IMR-90 (cell line): ENCODE measurements at regions not wholly inside any gene's neighbourhood (a gene's known extent, or its start where the extent isn't known, plus 50 kb on each side); places are given as distances from the start of the nearest gene placed in this dataset.

Experiments
- ATAC-seq: fragments of 200-7000 bp; cut with Tn5 transposase; 2 replicates; pipeline ENCODE4 v1.9.1; 2020; ENCODE audit warnings: low read depth, mild to moderate bottlenecking, moderate library complexity
- BruUV-seq: library from RNA; stranded (reverse); fragments of 400-500 nt; replicated peaks from 2 replicates; lab custom pipeline; 2021; lab: Mats Ljungman, UMichigan
- CTCF ChIA-PET: fragments of 300-600 bp; formaldehyde crosslinking; extraction: SDS; loops from one replicate; lab custom pipeline; 2021; ENCODE audit warnings: antibody characterized with exemption; lab: Yijun Ruan, JAX
- POLR2A ChIA-PET: fragments of 300-600 bp; sonication (Branson Sonifier 250); formaldehyde crosslinking; loops from one replicate; lab custom pipeline; 2022; ENCODE audit warnings: antibody characterized with exemption; ENCODE audit not compliant: unreplicated experiment; lab: Charles Lee
- DNase-seq: peaks from one replicate; pipeline ENCODE4 v3.0.0; 2013
- H2AFZ ChIP-seq: replicated peaks from 2 replicates; pipeline ENCODE3; 2013; ENCODE audit warnings: low read length, mild to moderate bottlenecking; ENCODE audit not compliant: poor library complexity
- H2AK5ac ChIP-seq: 2 replicates; pipeline ENCODE4 v1.6.1; 2013; ENCODE audit warnings: low read depth, low read length, inconsistent platforms
- H2AK9ac ChIP-seq: replicated peaks from 2 replicates; pipeline ENCODE3; 2013; ENCODE audit warnings: mild to moderate bottlenecking, low read depth, low read length, moderate library complexity; ENCODE audit not compliant: poor library complexity
- H2BK120ac ChIP-seq: 2 replicates; pipeline ENCODE4 v1.6.1; 2013; ENCODE audit warnings: low read depth, low read length, inconsistent platforms
- H2BK15ac ChIP-seq: 3 replicates; pipeline ENCODE4 v1.6.1; 2013; ENCODE audit warnings: low read depth, low read length, inconsistent platforms
- H2BK20ac ChIP-seq: 2 replicates; pipeline ENCODE4 v1.6.1; 2013; ENCODE audit warnings: low read depth, mild to moderate bottlenecking, inconsistent platforms, low read length, moderate library complexity
- H2BK5ac ChIP-seq: 2 replicates; pipeline ENCODE4 v1.6.1; 2013; ENCODE audit warnings: mild to moderate bottlenecking, low read depth, low read length, inconsistent platforms; ENCODE audit not compliant: poor library complexity, severe bottlenecking
- H3K14ac ChIP-seq: replicated peaks from 2 replicates; pipeline ENCODE4 v1.6.1; 2013; ENCODE audit warnings: low read depth, low read length, inconsistent platforms
- H3K18ac ChIP-seq: 2 replicates; pipeline ENCODE4 v1.6.1; 2013; ENCODE audit warnings: low read depth, low read length, control low read depth
- H3K23ac ChIP-seq: 2 replicates; pipeline ENCODE4 v1.6.1; 2013; ENCODE audit warnings: low read depth, low read length, inconsistent platforms
- H3K27ac ChIP-seq: 2 replicates; pipeline ENCODE4 v1.5.1; 2013; ENCODE audit warnings: mild to moderate bottlenecking, control low read depth, low read length; ENCODE audit not compliant: insufficient read depth
- H3K27me3 ChIP-seq: 2 replicates; pipeline ENCODE4 v1.6.1; 2013; ENCODE audit warnings: low read length; ENCODE audit not compliant: control insufficient read depth, insufficient read depth
- H3K36me3 ChIP-seq: 2 replicates; pipeline ENCODE4 v1.6.1; 2013; ENCODE audit warnings: low read length, mixed read lengths; ENCODE audit not compliant: control insufficient read depth, insufficient read depth
- H3K4ac ChIP-seq: 2 replicates; pipeline ENCODE4 v1.6.1; 2013; ENCODE audit warnings: low read depth, low read length, inconsistent platforms
- H3K4me1 ChIP-seq: 2 replicates; pipeline ENCODE4 v1.6.1; 2013; ENCODE audit warnings: low read length, mixed read lengths; ENCODE audit not compliant: control insufficient read depth, insufficient read depth
- H3K4me2 ChIP-seq: 2 replicates; pipeline ENCODE4 v1.6.1; 2013; ENCODE audit warnings: low read depth, mild to moderate bottlenecking, control low read depth, low read length, moderate library complexity
- H3K4me3 ChIP-seq: 2 replicates; pipeline ENCODE4 v1.5.1; 2013; ENCODE audit warnings: low read depth, mild to moderate bottlenecking, control low read depth, low read length, moderate library complexity; ENCODE audit not compliant: insufficient read depth
- H3K56ac ChIP-seq: 2 replicates; pipeline ENCODE4 v1.6.1; 2013; ENCODE audit warnings: low read length, inconsistent platforms; ENCODE audit not compliant: insufficient read depth; ENCODE audit errors: extremely low read depth
- H3K79me1 ChIP-seq, 2 experiments: 2 replicates each; pipeline ENCODE4 v1.6.1; 2013; ENCODE audit warnings: low read length in 2 of 2, inconsistent platforms in 1 of 2, low read depth in 1 of 2
- H3K9ac ChIP-seq: 2 replicates; pipeline ENCODE4 v1.6.1; 2013; ENCODE audit warnings: low read depth, low read length, control low read depth
- H3K9me1 ChIP-seq: 2 replicates; pipeline ENCODE4 v1.6.1; 2013; ENCODE audit warnings: low read length, inconsistent platforms; ENCODE audit not compliant: insufficient read depth
- H3K9me3 ChIP-seq: 2 replicates; pipeline ENCODE4 v1.6.1; 2013; ENCODE audit warnings: low read length; ENCODE audit not compliant: control insufficient read depth, insufficient read depth
- H4K20me1 ChIP-seq: 2 replicates; pipeline ENCODE4 v1.6.1; 2013; ENCODE audit warnings: low read length, inconsistent platforms; ENCODE audit not compliant: insufficient read depth
- H4K5ac ChIP-seq: 2 replicates; pipeline ENCODE4 v1.6.1; 2013; ENCODE audit warnings: mild to moderate bottlenecking, low read depth, low read length, control low read depth
- H4K8ac ChIP-seq, 2 experiments: 2 replicates each; pipeline ENCODE4 v1.6.1; 2013; ENCODE audit warnings: low read depth in 2 of 2, low read length in 2 of 2, control low read depth in 1 of 2, inconsistent platforms in 1 of 2
- H4K91ac ChIP-seq: 2 replicates; pipeline ENCODE4 v1.6.1; 2013; ENCODE audit warnings: low read depth, low read length, inconsistent platforms; ENCODE audit not compliant: insufficient read depth
- WGBS, 2 experiments: methylation state at CpG; one replicate each; pipeline versions ENCODE4 v1.1.5 to v1.1.7; 2013; ENCODE audit warnings: missing lambda C conversion rate in 2 of 2; ENCODE audit not compliant: insufficient read length in 1 of 2; ENCODE audit errors: extremely low coverage in 2 of 2; 5-methylcytosine and 5-hydroxymethylcytosine counted together
- dilution Hi-C: fragments of 300-500 bp; cut with HindIII; formaldehyde crosslinking; loops from one replicate; pipeline ENCODE4 v1.14.3; 2018; ENCODE audit warnings: low sequenced_read_pairs; ENCODE audit not compliant: unreplicated experiment
- in situ Hi-C: fragments of 300-500 bp; cut with MboI; formaldehyde crosslinking; loops from 3 replicates; pipeline ENCODE4 v1.14.3; 2019; ENCODE audit warnings: low sequenced_read_pairs, inconsistent platforms, mixed read lengths
- intact Hi-C: fragments of 100-400 bp; cut with micrococcal nuclease; formaldehyde crosslinking; loops from 2 replicates; pipeline ENCODE4 v1.10.0; 2022
- TF ChIP-seq, protein P1 (sequence below): conservative IDR thresholded peaks from 2 replicates; pipeline ENCODE4 v1.5.1; 2012; ENCODE audit warnings: mild to moderate bottlenecking, low read depth, low read length, improper control_type of control experiment
- TF ChIP-seq, protein P2 (sequence below): fragments of 150-350 bp; IDR thresholded peaks from 2 replicates; pipeline ENCODE4 v1.6.1; 2017; ENCODE audit warnings: mild to moderate bottlenecking, antibody characterized with exemption, low read length, low read depth

DNA sequence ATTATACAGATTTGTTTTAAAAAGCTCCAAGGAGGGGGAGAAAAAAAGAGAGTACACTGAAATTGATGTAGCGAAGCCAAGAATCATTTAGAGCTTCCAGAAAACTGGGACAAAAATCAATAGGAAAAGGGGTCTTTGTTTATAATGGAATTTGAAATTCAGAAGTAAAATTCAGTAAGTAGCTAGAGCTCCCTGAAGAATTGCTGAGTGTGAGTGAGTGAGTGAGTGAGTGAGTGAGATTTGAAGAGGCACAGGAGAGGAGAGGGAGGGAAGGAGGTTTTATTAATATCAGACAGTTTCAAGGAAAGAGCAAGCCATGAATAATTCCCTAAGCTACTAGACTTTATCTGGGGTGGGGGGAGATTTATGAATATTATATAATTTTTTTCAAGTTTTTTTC, 60.7 kb upstream of the ARHGAP28 start:
- ATAC-seq (no peak), DNase-seq (no peak)
- no peaks in the 10 kb centered on the region for H3K9me3 ChIP-seq
- H3K4me3 ChIP-seq = no peak overlapping the region
- WGBS, 2 experiments = 33% methylated on average over 1 of the region's 1 CpG; no CpG with 5 or more reads in 1 of the 2 experiments
- no peak overlapping the region for H3K23ac ChIP-seq
- no peaks in the 10 kb centered on the region for H3K9me1 ChIP-seq
- no peak overlapping the region for H3K14ac ChIP-seq
- no peaks in the 10 kb centered on the region for H4K20me1 ChIP-seq
- no peak overlapping the region for H3K18ac ChIP-seq
- H3K27me3 ChIP-seq = peaks cover 1% of the 10 kb centered on the region; the same call in 1 of the 2 replicates
- H3K4me1 ChIP-seq = no peaks in the 10 kb centered on the region
- no peak overlapping the region for H4K8ac ChIP-seq
- H3K27ac ChIP-seq = no peak overlapping the region
- CTCF ChIA-PET = interaction anchor here (1.3 kb wide), 1 partner anchor 26 kb away, joined by 3 read pairs; no protein-coding TSS in a partner anchor
- TF ChIP-seq, protein P1, sequence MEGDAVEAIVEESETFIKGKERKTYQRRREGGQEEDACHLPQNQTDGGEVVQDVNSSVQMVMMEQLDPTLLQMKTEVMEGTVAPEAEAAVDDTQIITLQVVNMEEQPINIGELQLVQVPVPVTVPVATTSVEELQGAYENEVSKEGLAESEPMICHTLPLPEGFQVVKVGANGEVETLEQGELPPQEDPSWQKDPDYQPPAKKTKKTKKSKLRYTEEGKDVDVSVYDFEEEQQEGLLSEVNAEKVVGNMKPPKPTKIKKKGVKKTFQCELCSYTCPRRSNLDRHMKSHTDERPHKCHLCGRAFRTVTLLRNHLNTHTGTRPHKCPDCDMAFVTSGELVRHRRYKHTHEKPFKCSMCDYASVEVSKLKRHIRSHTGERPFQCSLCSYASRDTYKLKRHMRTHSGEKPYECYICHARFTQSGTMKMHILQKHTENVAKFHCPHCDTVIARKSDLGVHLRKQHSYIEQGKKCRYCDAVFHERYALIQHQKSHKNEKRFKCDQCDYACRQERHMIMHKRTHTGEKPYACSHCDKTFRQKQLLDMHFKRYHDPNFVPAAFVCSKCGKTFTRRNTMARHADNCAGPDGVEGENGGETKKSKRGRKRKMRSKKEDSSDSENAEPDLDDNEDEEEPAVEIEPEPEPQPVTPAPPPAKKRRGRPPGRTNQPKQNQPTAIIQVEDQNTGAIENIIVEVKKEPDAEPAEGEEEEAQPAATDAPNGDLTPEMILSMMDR = no peak
- TF ChIP-seq, protein P2, sequence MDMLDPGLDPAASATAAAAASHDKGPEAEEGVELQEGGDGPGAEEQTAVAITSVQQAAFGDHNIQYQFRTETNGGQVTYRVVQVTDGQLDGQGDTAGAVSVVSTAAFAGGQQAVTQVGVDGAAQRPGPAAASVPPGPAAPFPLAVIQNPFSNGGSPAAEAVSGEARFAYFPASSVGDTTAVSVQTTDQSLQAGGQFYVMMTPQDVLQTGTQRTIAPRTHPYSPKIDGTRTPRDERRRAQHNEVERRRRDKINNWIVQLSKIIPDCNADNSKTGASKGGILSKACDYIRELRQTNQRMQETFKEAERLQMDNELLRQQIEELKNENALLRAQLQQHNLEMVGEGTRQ = no peak
- no peak overlapping the region for H2BK15ac ChIP-seq
- H2BK120ac ChIP-seq = no peak overlapping the region
- H2AK5ac ChIP-seq = no peak overlapping the region
- no peak overlapping the region for H2AFZ ChIP-seq
- H2AK9ac ChIP-seq = no peak overlapping the region
- H4K5ac ChIP-seq = no peak overlapping the region
- no peak overlapping the region for H2BK20ac ChIP-seq
- no TSS peak for BruUV-seq
- H2BK5ac ChIP-seq = no peak overlapping the region
- H3K4ac ChIP-seq = no peak overlapping the region
- POLR2A ChIA-PET = no interaction called here
- no peak overlapping the region for H3K56ac ChIP-seq
- H4K91ac ChIP-seq = no peak overlapping the region
- H3K36me3 ChIP-seq = no peaks in the 10 kb centered on the region
- in situ Hi-C loops = no loop called here
- H3K79me1 ChIP-seq = no peaks in the 10 kb centered on the region
- dilution Hi-C loops = no loop called here
- H3K4me2 ChIP-seq = no peak overlapping the region
- no peak overlapping the region for H3K9ac ChIP-seq
- intact Hi-C loops = no loop called here
